Peyer's patch (tissue), 4 donors: ENCODE measurements at regions not wholly inside any gene's neighbourhood (a gene's known extent, or its start where the extent isn't known, plus 50 kb on each side); places are given as distances from the start of the nearest gene placed in this dataset.

Source experiments
- CTCF ChIP-seq, 6 experiments: fragments of 450-650 bp in 4 of 6; fragments of 200-600 bp in 2 of 6; sonication (generic) in 1 of 6; IDR thresholded peaks; one replicate each; pipeline ENCODE4 v1.5.1; 2017 to 2019; ENCODE audit warnings: antibody characterized with exemption in 6 of 6, mild to moderate bottlenecking in 3 of 6, moderate library complexity in 1 of 6
- POLR2A ChIP-seq, 2 donors: fragments of 450-650 bp; IDR thresholded peaks; one replicate each; pipeline ENCODE4 v1.5.1; 2017; ENCODE audit warnings: antibody characterized with exemption in 2 of 2, mild to moderate bottlenecking in 2 of 2, moderate library complexity in 2 of 2

GRCh38 chr2:14756981-14757657 is 124.6 kb downstream of the LRATD1 start:
- TF ChIP-seq CTCF (IDR thresholded peaks at IDR 0.05): no peak
- no peak for TF ChIP-seq POLR2A (IDR thresholded peaks at IDR 0.05)
